Medulla oblongata (tissue), 1 donor: ENCODE measurements at regions not wholly inside any gene's neighbourhood (a gene's known extent, or its start where the extent isn't known, plus 50 kb on each side); places are given as distances from the start of the nearest gene placed in this dataset.

Experiments
- DNase-seq: peaks from one replicate; pipeline ENCODE4 v3.0.0-alpha.2; 2015; ENCODE audit errors: extremely low spot score

DNA sequence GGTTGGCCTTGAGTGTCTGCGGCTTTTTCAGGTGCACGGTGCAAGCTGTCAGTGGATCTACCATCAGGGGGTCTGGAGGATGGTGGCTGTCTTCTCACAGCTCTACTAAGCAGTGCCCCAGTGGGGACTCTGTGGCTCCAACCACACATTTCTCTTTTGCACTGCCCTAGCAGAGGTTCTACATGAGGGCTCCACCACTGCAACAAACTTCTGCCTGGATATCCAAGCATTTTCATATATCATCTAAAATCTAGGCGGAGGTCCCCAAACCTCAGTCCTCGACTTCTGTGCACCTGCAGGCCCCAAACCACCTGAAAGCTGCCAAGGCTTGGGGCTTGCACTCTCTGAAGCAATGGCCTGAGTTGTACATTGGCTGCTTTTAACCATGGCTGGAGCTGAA, 601.5 kb downstream of the MTRR start:
- no peak for DNase-seq

- no peak for DNase-seq
Measured at GRCh38 chr5:8471581-8471980, 602.6 kb downstream of the MTRR start.

DNA sequence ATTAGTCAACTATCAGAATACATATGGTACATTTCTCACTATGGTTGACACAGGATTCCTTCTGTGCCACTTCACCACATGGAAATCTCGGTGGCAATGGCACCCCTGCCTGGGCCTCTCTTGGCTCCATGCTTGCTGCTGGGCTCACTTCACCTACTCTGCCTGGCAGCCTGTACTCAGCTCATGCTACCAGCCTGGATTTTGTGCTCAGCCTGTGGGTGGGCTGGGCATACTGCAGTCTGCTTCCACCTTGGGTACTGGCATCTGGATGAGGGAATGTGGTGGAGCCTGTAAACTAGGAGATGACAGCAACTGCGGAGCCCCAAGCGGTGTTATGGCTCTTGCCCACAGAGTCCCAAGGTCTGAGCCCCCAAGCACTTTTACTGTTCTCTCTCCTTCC, 604.1 kb downstream of the MTRR start:
- no peak for DNase-seq

DNA sequence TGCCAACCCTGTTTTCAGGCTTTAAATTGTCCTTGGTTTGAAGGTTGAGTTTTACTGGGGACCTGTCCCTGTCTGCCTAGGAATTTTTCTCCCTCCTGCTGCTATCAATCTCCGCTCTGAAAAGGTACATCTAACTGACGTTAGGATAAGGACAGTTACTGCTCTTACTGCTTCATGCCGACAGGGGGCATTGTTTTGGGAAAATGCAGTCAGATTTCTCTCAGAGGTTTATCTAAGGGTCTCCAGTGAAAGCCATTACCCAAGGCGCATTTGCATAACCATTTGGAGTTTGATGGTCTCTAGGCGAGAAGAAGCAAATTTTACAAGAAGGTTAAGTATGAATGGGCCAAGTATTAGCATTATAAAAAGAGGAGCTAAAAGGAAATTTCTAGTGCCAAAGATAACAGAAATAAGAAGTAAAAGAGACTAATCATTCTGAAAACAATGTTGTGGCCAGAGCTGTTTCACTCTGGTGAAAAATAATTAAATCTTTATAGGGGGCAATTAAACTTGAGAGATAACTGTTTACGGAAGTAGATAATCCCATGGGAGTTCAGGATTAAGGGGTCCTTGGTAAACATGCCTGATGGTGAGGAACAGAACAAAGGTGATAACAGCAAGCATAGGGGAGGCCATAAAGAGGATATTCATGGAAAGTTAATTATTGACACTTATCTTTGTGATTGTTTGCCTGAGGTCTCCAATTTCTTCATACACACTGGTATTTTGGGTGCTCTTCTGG, 605.0 kb downstream of the MTRR start:
- no peak for DNase-seq

DNA sequence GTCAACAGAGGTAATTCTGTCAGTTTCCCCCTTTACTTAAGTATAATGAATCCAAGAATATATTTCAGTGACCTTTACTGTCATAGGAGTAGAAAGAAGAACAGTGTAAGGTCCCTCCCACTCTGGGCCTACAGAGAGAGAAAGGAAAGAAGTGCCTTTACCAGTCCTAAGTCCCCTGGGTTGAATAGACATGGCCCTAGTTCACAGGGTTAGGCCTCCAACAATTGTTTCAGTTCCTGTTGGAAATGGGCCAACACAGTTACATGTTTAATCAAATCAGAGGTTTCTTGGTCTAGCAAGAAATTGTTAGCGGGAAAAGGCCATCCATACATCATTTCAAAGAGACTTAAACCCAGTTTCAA, 605.6 kb downstream of the MTRR start:
- DNase-seq = no peak

DNA sequence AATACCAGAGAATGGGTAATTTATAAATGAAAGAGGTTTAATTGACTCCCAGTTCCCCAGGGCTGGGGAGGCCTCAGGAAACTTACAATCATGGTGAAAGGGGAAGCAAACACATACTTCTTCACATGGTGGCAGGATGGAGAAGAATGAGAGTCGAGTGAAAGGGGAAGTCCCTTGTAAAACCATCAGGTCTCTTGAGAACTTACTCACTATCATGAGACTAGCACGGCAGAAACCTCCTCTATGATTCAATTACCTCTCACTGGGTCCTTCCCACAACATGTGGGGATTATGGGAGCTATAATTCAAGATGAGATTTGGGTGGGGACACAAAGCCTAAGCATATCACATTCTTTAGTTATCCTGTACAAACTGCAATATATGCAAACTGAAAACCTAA, 609.4 kb downstream of the MTRR start:
- no peak for DNase-seq

DNA sequence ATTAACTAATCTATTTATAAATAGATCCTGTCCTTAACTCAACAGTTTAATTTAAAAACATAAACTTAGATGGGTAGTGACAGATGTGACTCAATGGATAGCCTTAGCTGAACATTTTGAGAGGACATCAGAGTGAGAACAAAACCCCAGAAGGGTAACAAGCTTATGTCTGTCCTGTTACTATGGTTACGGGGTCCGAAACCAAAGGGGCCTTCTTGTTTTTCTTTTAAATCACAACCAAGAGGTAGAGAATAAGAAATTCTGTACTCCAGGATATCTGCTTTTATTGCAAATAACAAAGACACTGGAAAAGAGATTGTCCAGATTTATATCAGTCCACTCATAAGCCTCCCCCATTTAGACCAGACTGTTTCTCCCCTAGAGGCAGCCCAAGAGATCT, 612.1 kb downstream of the MTRR start:
- DNase-seq = no peak

DNA sequence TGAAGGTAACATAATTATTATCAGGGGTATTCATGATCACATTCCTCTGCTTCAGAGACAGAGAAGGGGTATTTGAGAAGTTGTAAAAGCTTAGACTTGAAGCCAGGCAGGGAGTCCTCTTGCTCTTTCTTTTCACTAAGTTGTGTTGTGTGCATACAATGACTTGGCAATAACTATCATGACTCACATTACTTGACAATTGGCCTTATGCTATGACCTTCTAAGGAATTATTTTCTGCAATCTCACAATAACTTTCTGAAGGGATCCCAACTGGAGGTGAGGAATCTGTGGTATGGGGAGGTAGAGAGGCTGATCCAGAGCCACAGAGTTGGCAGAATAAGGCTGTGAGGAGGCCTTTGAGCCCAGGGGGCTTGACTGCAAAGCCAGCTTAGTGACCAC, 622.3 kb downstream of the MTRR start:
- no peak for DNase-seq

DNA sequence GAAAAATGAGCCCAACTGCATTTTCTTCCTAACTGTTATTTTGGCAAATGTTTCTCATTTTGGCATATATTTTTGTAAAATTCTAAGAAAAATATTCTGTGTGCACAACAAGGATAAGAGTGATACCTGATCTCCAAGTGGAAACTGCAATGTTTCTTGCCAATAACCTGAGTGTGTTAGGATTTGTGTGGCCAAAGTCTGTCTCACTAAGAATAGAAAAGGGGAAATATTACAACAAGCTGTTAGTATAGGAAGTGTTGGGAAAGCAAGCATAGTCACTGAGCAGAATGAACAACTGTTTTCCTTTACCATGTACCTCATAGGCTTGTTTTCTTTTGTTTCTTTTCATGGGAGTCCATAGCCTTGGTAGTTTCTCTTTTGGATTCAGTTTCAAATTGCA, 624.2 kb downstream of the MTRR start:
- DNase-seq = no peak

DNA sequence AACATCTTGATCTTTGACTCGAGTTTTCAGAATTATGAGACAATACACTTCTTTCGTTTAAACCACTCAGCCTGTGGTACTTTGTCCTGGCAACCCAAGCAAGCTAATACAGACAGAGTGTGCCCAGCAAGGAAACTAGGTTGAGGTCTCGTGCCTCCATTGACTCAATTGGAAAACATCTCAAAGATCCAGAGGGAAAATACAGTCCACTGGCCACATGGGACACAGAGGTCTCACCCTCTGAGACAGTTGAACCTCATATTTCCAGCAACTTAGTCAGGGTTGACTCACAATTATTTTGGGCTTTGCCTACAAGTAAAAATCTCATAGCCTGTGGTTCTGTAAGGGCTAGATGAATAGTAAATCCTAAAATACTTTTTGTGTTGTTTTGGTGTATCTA, 631.5 kb downstream of the MTRR start:
- DNase-seq = no peak

- no peak for DNase-seq
Measured at GRCh38 chr5:8505196-8505595, 636.2 kb downstream of the MTRR start.

GRCh38 chr5:8508231-8508630, 639.3 kb downstream of the MTRR start:
- no peak for DNase-seq

GRCh38 chr5:8516356-8516755, 647.4 kb downstream of the MTRR start:
- DNase-seq = no peak

DNA sequence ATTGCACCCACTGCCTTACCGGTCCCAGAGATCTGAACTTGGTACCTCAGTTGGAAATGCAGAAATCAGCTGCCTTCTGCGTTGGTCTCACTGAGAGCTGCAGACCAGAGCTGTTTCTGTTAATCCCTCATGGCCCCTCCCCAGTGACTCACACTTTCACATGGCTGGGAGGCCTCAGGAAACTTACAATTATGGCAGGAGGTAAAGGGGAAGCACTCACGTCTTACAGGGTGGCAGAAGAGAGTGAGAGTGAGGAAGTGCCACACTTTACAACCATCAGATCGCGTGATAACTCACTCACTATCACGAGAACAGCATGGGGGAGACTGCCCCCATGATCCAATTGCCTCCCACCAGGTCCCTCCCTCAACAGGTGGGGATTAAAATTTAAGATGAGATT, 648.5 kb downstream of the MTRR start:
- DNase-seq = no peak

- no peak for DNase-seq
Measured at GRCh38 chr5:8520917-8521316, 652.0 kb downstream of the MTRR start.

GRCh38 chr5:8521991-8522390, 653.0 kb downstream of the MTRR start:
- no peak for DNase-seq

DNA sequence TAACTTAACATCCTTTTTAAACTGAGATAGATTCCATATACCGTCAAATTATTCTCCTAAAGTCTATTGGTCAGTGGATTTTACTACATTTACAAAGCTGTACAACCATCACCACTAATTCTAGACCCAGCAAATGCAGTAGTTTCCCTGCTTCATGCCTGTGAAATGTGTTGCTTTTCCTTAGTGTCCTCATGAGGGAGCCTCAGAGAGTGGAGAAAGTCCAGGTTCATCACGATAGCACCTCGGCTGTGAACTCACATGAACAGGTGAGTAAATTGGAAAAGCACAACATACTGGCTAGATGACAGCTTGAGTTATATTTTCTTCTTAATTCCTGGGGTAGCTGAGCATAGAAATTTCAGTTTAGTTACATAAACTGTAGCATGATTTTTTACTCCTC, 653.7 kb downstream of the MTRR start:
- DNase-seq = no peak

- no peak for DNase-seq
Measured at GRCh38 chr5:8523501-8523900, 654.6 kb downstream of the MTRR start.

DNA sequence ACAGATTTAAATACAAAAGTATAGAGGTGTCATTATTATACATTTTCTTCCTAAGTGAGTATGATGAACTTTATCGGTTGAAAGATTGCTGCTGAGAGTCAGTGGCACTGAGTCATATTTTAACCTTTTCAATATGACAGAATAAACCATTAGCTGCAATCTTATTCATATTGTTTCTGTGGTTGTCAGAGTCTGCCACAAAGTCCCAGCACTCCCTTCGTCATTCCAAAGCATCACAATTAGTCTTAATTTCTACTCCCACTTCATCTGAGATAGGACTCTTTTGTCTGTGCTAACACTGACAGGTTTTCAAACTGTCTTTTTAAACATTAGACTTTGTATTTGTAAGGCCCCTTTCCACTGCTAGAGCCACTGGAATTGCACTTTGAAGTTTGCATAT, 656.9 kb downstream of the MTRR start:
- DNase-seq = no peak

- no peak for DNase-seq
Measured at GRCh38 chr5:8528106-8528505, 659.2 kb downstream of the MTRR start.

DNA sequence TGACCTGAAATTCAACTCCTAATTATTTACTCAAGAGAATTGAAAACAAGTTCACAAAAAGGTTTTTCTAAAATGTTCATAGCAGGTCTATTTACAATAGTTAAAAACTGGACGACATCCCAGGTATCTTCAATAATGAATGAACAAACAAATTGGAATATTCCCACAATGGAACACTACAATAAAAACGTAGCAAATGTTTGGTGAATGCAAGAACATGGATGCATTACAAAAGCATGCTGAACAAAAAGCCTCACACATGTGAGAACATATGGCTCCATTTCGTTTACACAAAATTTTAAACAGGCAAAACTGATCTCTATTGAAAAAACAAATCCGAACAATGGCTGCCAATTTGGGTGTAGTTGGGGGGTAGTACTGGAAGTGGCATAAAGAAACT, 669.9 kb downstream of the MTRR start:
- no peak for DNase-seq

GRCh38 chr5:8540317-8540716, 671.4 kb downstream of the MTRR start:
- no peak for DNase-seq

- no peak for DNase-seq
Measured at GRCh38 chr5:8550921-8551320, 682.0 kb downstream of the MTRR start.

- DNase-seq = no peak
Measured at GRCh38 chr5:8553364-8553763, 684.4 kb downstream of the MTRR start.
